CD8-positive, alpha-beta memory T cell (primary cell): ENCODE measurements at regions not wholly inside any gene's neighbourhood (a gene's known extent, or its start where the extent isn't known, plus 50 kb on each side); places are given as distances from the start of the nearest gene placed in this dataset.
"Not testable (repeated sequence)": the region's sequence is repeated elsewhere in the genome, so short reads cannot be mapped to it uniquely, and the experiment has no call there.

Experiments used
- CTCF ChIA-PET: fragments of 350-600 bp; sonication (Branson Sonifier 250); formaldehyde crosslinking; loops from one replicate; lab custom pipeline; 2021; ENCODE audit warnings: antibody characterized with exemption; lab: Charles Lee
- POLR2A ChIA-PET: fragments of 350-600 bp; sonication (Branson Sonifier 250); formaldehyde crosslinking; loops from one replicate; lab custom pipeline; 2021; ENCODE audit warnings: antibody characterized with exemption; lab: Charles Lee
- DNase-seq, 5 donors: peaks; one replicate each; pipeline versions ENCODE4 v3.0.0 to v3.0.0-alpha.2; 2020 to 2022; ENCODE audit warnings: mixed read lengths in 1 of 5
- H3K27ac ChIP-seq: one replicate; pipeline ENCODE4 v1.7.0; 2013; ENCODE audit warnings: low read depth, mild to moderate bottlenecking, low read length, moderate library complexity
- H3K27me3 ChIP-seq: 2 replicates; pipeline ENCODE4 v1.7.0; 2013; ENCODE audit warnings: low read length, mild to moderate bottlenecking; ENCODE audit not compliant: insufficient read depth, poor library complexity, severe bottlenecking
- H3K36me3 ChIP-seq: 2 replicates; pipeline ENCODE4 v1.7.0; 2013; ENCODE audit warnings: mild to moderate bottlenecking, low read length, moderate library complexity; ENCODE audit not compliant: insufficient read depth
- H3K4me1 ChIP-seq: 2 replicates; pipeline ENCODE4 v1.7.0; 2013; ENCODE audit warnings: mild to moderate bottlenecking, low read length, moderate library complexity; ENCODE audit not compliant: insufficient read depth
- H3K4me3 ChIP-seq: 2 replicates; pipeline ENCODE4 v1.7.0; 2013; ENCODE audit warnings: mild to moderate bottlenecking, low read length
- H3K9me3 ChIP-seq: 2 replicates; pipeline ENCODE4 v1.7.0; 2013; ENCODE audit warnings: mild to moderate bottlenecking, low read length
- H3K27ac Mint-ChIP-seq, 8 donors: one replicate each; pipeline ENCODE4 v1.8.0; 2020 to 2021; ENCODE audit warnings: mixed read lengths in 8 of 8, mild to moderate bottlenecking in 6 of 8, inconsistent platforms in 3 of 8, moderate library complexity in 3 of 8
- H3K27me3 Mint-ChIP-seq, 2 donors: one replicate each; pipeline ENCODE4 v1.8.0; 2020 to 2021; ENCODE audit warnings: mixed read lengths in 2 of 2, mild to moderate bottlenecking in 1 of 2, moderate library complexity in 1 of 2
- H3K36me3 Mint-ChIP-seq, 3 donors: one replicate each; pipeline ENCODE4 v1.8.0; 2020 to 2021; ENCODE audit warnings: mixed read lengths in 3 of 3, inconsistent platforms in 1 of 3, mild to moderate bottlenecking in 1 of 3
- H3K4me1 Mint-ChIP-seq, 3 donors: one replicate each; pipeline ENCODE4 v1.8.0; 2020 to 2021; ENCODE audit warnings: mixed read lengths in 3 of 3, inconsistent platforms in 1 of 3, mild to moderate bottlenecking in 1 of 3
- H3K4me3 Mint-ChIP-seq, 7 donors: one replicate each; pipeline ENCODE4 v1.8.0; 2020 to 2021; ENCODE audit warnings: mixed read lengths in 7 of 7, mild to moderate bottlenecking in 6 of 7, moderate library complexity in 4 of 7, inconsistent platforms in 2 of 7
- H3K9me3 Mint-ChIP-seq, 5 donors: one replicate each; pipeline ENCODE4 v1.8.0; 2020 to 2022; ENCODE audit warnings: mixed read lengths in 5 of 5, mild to moderate bottlenecking in 3 of 5, moderate library complexity in 2 of 5, inconsistent platforms in 1 of 5

- H3K4me3 ChIP-seq, H3K9me3 ChIP-seq, H3K27me3 ChIP-seq, H3K27ac ChIP-seq, H3K27me3 Mint-ChIP-seq, H3K4me1 ChIP-seq, H3K36me3 ChIP-seq, POLR2A ChIA-PET, H3K9me3 Mint-ChIP-seq, H3K36me3 Mint-ChIP-seq: not testable (repeated sequence)
- H3K4me3 Mint-ChIP-seq, result peak overlapping the region in 1 of 7 donors; percentile 7
- DNase-seq, result peak; percentile 12 to 60 (median 24)
- CTCF ChIA-PET, result interaction anchor here (0.8 to 1.9 kb wide), 4 partner anchors 10 to 169 kb away, joined by 3 to 5 read pairs (median 4); no protein-coding TSS in a partner anchor
- peaks cover 14 to 30% (median 17%) of the 10 kb centered on the region in 3 donors for H3K4me1 Mint-ChIP-seq
- H3K27ac Mint-ChIP-seq, result peak overlapping the region in 2 of 8 donors; percentile 40 to 71
These were observed 1135.2 kb downstream of the TMEM121 start for GRCh38 chr14:106661561-106661960.

- H3K9me3 Mint-ChIP-seq, result peaks cover 0 to 7% (median 4%) of the 10 kb centered on the region in 5 donors
- Histone ChIP-seq H3K9me3 (peaks cover 5% of the 10 kb centered on the region), H3K27ac (no peak overlapping the region), H3K36me3 (no peaks in the 10 kb centered on the region), H3K4me3 (no peak overlapping the region), H3K4me1 (no peaks in the 10 kb centered on the region), H3K27me3 (no peaks in the 10 kb centered on the region)
- peaks cover 14 to 20% (median 17%) of the 10 kb centered on the region in 3 donors for H3K4me1 Mint-ChIP-seq
- POLR2A ChIA-PET, result no interaction called here
- CTCF ChIA-PET, result interaction anchor here (0.7 to 1.6 kb wide), 3 partner anchors 11 to 17 kb away, joined by 3 to 4 read pairs (median 3); no protein-coding TSS in a partner anchor
- peak overlapping the region in 1 of 7 donors; percentile 11 for H3K4me3 Mint-ChIP-seq
- peaks cover 0 to 2% (median 0%) of the 10 kb centered on the region in 3 donors for H3K36me3 Mint-ChIP-seq
- no peak for DNase-seq
- peaks cover 5 to 6% of the 10 kb centered on the region in 2 donors for H3K27me3 Mint-ChIP-seq
- H3K27ac Mint-ChIP-seq, result peak overlapping the region in 4 of 8 donors; percentile 33 to 94 (median 62)
These were observed 1136.7 kb downstream of the TMEM121 start for GRCh38 chr14:106662936-106663550.

GRCh38 chr14:106663805-106664410 is 1137.5 kb downstream of the TMEM121 start:
- POLR2A ChIA-PET, H3K9me3 ChIP-seq, H3K27me3 Mint-ChIP-seq, H3K4me1 ChIP-seq, H3K9me3 Mint-ChIP-seq, H3K27me3 ChIP-seq, H3K36me3 ChIP-seq, H3K4me3 Mint-ChIP-seq, H3K27ac ChIP-seq, H3K4me3 ChIP-seq, H3K36me3 Mint-ChIP-seq: not testable (repeated sequence)
- H3K27ac Mint-ChIP-seq, result peak overlapping the region in 2 of 8 donors; percentile 28 to 80
- CTCF ChIA-PET, result interaction anchor here (0.7 to 1.6 kb wide), 3 partner anchors 12 to 16 kb away, joined by 3 to 4 read pairs (median 3); no protein-coding TSS in a partner anchor
- peak; percentile 25 to 70 (median 48) for DNase-seq
- H3K4me1 Mint-ChIP-seq, result peaks cover 12 to 20% (median 17%) of the 10 kb centered on the region in 3 donors

GRCh38 chr14:106665814-106666213 is 1139.4 kb downstream of the TMEM121 start:
- H3K36me3 ChIP-seq, result no peaks in the 10 kb centered on the region

GRCh38 chr14:106666341-106666740 is 1140.0 kb downstream of the TMEM121 start:
- H3K36me3 Mint-ChIP-seq, result no peaks in the 10 kb centered on the region
- Histone ChIP-seq H3K27me3 (peaks cover 3% of the 10 kb centered on the region), H3K27ac (no peak overlapping the region), H3K4me3 (no peak overlapping the region), H3K9me3 (peaks cover 5% of the 10 kb centered on the region), H3K36me3 (no peaks in the 10 kb centered on the region), H3K4me1 (no peaks in the 10 kb centered on the region)
- peaks cover 0 to 7% (median 4%) of the 10 kb centered on the region in 5 donors for H3K9me3 Mint-ChIP-seq
- peaks cover 12 to 20% (median 16%) of the 10 kb centered on the region in 3 donors for H3K4me1 Mint-ChIP-seq
- H3K4me3 Mint-ChIP-seq, result no peak overlapping the region
- peak overlapping the region in 2 of 8 donors; percentile 11 to 22 for H3K27ac Mint-ChIP-seq
- no peak for DNase-seq
- POLR2A ChIA-PET, result no interaction called here
- peaks cover 5 to 26% of the 10 kb centered on the region in 2 donors for H3K27me3 Mint-ChIP-seq
- CTCF ChIA-PET, result no interaction called here

More at GRCh38 chr14:106665814-106666213, 1139.4 kb downstream of the TMEM121 start:
- H3K4me1 Mint-ChIP-seq, result peaks cover 12 to 20% (median 17%) of the 10 kb centered on the region in 3 donors
- DNase-seq, result peak in 1 of 5 donors; percentile 23
- peaks cover 0 to 7% (median 4%) of the 10 kb centered on the region in 5 donors for H3K9me3 Mint-ChIP-seq
- no peaks in the 10 kb centered on the region for H3K4me1 ChIP-seq
- POLR2A ChIA-PET, result no interaction called here
- H3K27me3 Mint-ChIP-seq, result peaks cover 5 to 21% of the 10 kb centered on the region in 2 donors
- no peak overlapping the region for H3K4me3 ChIP-seq
- CTCF ChIA-PET, result no interaction called here
- H3K27ac Mint-ChIP-seq, result peak overlapping the region in 1 of 8 donors; percentile 11
- peaks cover 5% of the 10 kb centered on the region for H3K9me3 ChIP-seq
- peaks cover 3% of the 10 kb centered on the region for H3K27me3 ChIP-seq
- no peaks in the 10 kb centered on the region for H3K36me3 Mint-ChIP-seq
- peak overlapping the region in 1 of 7 donors; percentile 73 for H3K4me3 Mint-ChIP-seq
- H3K27ac ChIP-seq, result no peak overlapping the region

- Histone ChIP-seq H3K4me3 (no peak overlapping the region), H3K36me3 (no peaks in the 10 kb centered on the region), H3K9me3 (no peaks in the 10 kb centered on the region), H3K4me1 (no peaks in the 10 kb centered on the region), H3K27me3 (peaks cover 3% of the 10 kb centered on the region), H3K27ac (no peak overlapping the region)
- Mint-ChIP-seq H3K9me3 (no peaks in the 10 kb centered on the region), H3K27me3 (peaks cover 18 to 41% of the 10 kb centered on the region in 2 donors), H3K27ac (no peak overlapping the region), H3K4me3 (no peak overlapping the region), H3K36me3 (no peaks in the 10 kb centered on the region), H3K4me1 (peaks cover 0 to 8% (median 1%) of the 10 kb centered on the region in 3 donors)
- ChIA-PET POLR2A (no interaction called here), CTCF (no interaction called here)
- no peak for DNase-seq
These were observed 1143.6 kb downstream of the TMEM121 start for GRCh38 chr14:106670011-106670410.

GRCh38 chr14:106674093-106674492 is 1147.7 kb downstream of the TMEM121 start:
- H3K36me3 Mint-ChIP-seq, H3K4me3 Mint-ChIP-seq, H3K4me3 ChIP-seq, H3K27ac ChIP-seq, POLR2A ChIA-PET, DNase-seq, H3K4me1 Mint-ChIP-seq, H3K4me1 ChIP-seq, H3K27me3 ChIP-seq, H3K9me3 ChIP-seq, H3K36me3 ChIP-seq, H3K9me3 Mint-ChIP-seq, H3K27ac Mint-ChIP-seq: not testable (repeated sequence)
- CTCF ChIA-PET, result interaction anchor here (1.0 to 1.6 kb wide), 2 partner anchors 12 to 20 kb away, joined by 3 read pairs; no protein-coding TSS in a partner anchor
- H3K27me3 Mint-ChIP-seq, result peaks cover 14 to 49% of the 10 kb centered on the region in 2 donors

GRCh38 chr14:106674509-106675125 is 1148.2 kb downstream of the TMEM121 start:
- peak in 3 of 5 donors; percentile 21 to 36 (median 29) for DNase-seq
- H3K4me1 ChIP-seq, H3K27ac ChIP-seq, H3K27ac Mint-ChIP-seq, H3K4me3 ChIP-seq, H3K9me3 ChIP-seq, H3K9me3 Mint-ChIP-seq, H3K36me3 Mint-ChIP-seq, H3K36me3 ChIP-seq, H3K4me3 Mint-ChIP-seq, POLR2A ChIA-PET, H3K27me3 ChIP-seq, H3K4me1 Mint-ChIP-seq: not testable (repeated sequence)
- H3K27me3 Mint-ChIP-seq, result peaks cover 14 to 49% of the 10 kb centered on the region in 2 donors
- CTCF ChIA-PET, result interaction anchor here (1.6 kb wide), 1 partner anchor 20 kb away, joined by 3 read pairs; no protein-coding TSS in a partner anchor
